ENCODE measurements at regions not wholly inside any gene's neighbourhood (a gene's known extent, or its start where the extent isn't known, plus 50 kb on each side); places are given as distances from the start of the nearest gene placed in this dataset.
"Not testable (repeated sequence)": the region's sequence is repeated elsewhere in the genome, so short reads cannot be mapped to it uniquely, and the experiment has no call there.

- no peak for DNase-seq
Observed at GRCh38 chr1:14142397-14143100, 442.6 kb downstream of the PRDM2 start.

GRCh38 chr1:14143777-14144176, 443.8 kb downstream of the PRDM2 start:
- DNase-seq: no peak

- DNase-seq: no peak
Observed at GRCh38 chr1:14148526-14148925, 448.5 kb downstream of the PRDM2 start.

- DNase-seq: peak; percentile 6
Observed at GRCh38 chr1:14149431-14149830, 449.1 kb upstream of the KAZN start.

GRCh38 chr1:14156543-14156942, 441.9 kb upstream of the KAZN start:
- no peak for DNase-seq

- no peak for DNase-seq
Observed at GRCh38 chr1:14160781-14161180, 437.7 kb upstream of the KAZN start.

GRCh38 chr1:14163246-14163645, 435.2 kb upstream of the KAZN start:
- DNase-seq: no peak

- DNase-seq: no peak
Observed at GRCh38 chr1:14165371-14165801, 433.1 kb upstream of the KAZN start.

- no peak for DNase-seq
Observed at GRCh38 chr1:14167884-14168283, 430.6 kb upstream of the KAZN start.

- DNase-seq: no peak
Observed at GRCh38 chr1:14168326-14169063, 430.0 kb upstream of the KAZN start.

GRCh38 chr1:14173598-14173997, 424.9 kb upstream of the KAZN start:
- no peak for DNase-seq

- not testable (repeated sequence) for DNase-seq
Observed at GRCh38 chr1:14177866-14178265, 420.6 kb upstream of the KAZN start.

- DNase-seq: no peak
Observed at GRCh38 chr1:14180738-14181137, 417.7 kb upstream of the KAZN start.

- DNase-seq: no peak
Observed at GRCh38 chr1:14181191-14181795, 417.2 kb upstream of the KAZN start.

- no peak for DNase-seq
Observed at GRCh38 chr1:14182856-14183255, 415.6 kb upstream of the KAZN start.

- no peak for DNase-seq
Observed at GRCh38 chr1:14183329-14183728, 415.2 kb upstream of the KAZN start.

- DNase-seq: no peak
Observed at GRCh38 chr1:14184454-14184853, 414.0 kb upstream of the KAZN start.

GRCh38 chr1:14189381-14189780, 409.1 kb upstream of the KAZN start:
- no peak for DNase-seq

GRCh38 chr1:14190508-14190907, 408.0 kb upstream of the KAZN start:
- DNase-seq: no peak

GRCh38 chr1:14194511-14194910, 404.0 kb upstream of the KAZN start:
- no peak for DNase-seq

GRCh38 chr1:14205066-14205465, 393.4 kb upstream of the KAZN start:
- DNase-seq: no peak

GRCh38 chr1:14215151-14215550, 383.3 kb upstream of the KAZN start:
- DNase-seq: no peak

GRCh38 chr1:14217384-14217783, 381.1 kb upstream of the KAZN start:
- DNase-seq: no peak

- no peak for DNase-seq
Observed at GRCh38 chr1:14220324-14220723, 378.2 kb upstream of the KAZN start.

Data from DMS53 (cell line).